HepG2 (cell line): ENCODE measurements at regions not wholly inside any gene's neighbourhood (a gene's known extent, or its start where the extent isn't known, plus 50 kb on each side); places are given as distances from the start of the nearest gene placed in this dataset.
A peak's percentile ranks its signal among the peaks of the same experiment; 100 is the strongest.

Source experiments
- FIP1L1 ChIP-seq: fragments of 200-400 bp; formaldehyde crosslinking; IDR thresholded peaks from 2 replicates; pipeline ENCODE4 v1.6.1; 2018; ENCODE audit warnings: low read depth, mild to moderate bottlenecking, low read length, moderate library complexity, borderline replicate concordance; ENCODE audit not compliant: insufficient read depth
- FOXJ3 ChIP-seq: sonication (generic); formaldehyde crosslinking; IDR thresholded peaks from 2 replicates; pipeline ENCODE4 v1.4.0; 2020; ENCODE audit warnings: missing genetic modification reagents, mild to moderate bottlenecking, borderline replicate concordance
- GPBP1L1 ChIP-seq: sonication (generic); formaldehyde crosslinking; IDR thresholded peaks from 2 replicates; pipeline ENCODE4 v1.5.0; 2020; ENCODE audit warnings: mild to moderate bottlenecking, missing genetic modification reagents
- HOMEZ ChIP-seq: IDR thresholded peaks from 2 replicates; pipeline ENCODE4 v1.6.1; 2016; ENCODE audit warnings: low read depth
- MBNL3 ChIP-seq: fragments of 250-450 bp; sonication (Bioruptor Pico); conservative IDR thresholded peaks from 2 replicates; pipeline ENCODE4 v1.8.0; 2022; ENCODE audit warnings: mild to moderate bottlenecking, inconsistent platforms
- MIER2 ChIP-seq: IDR thresholded peaks from 2 replicates; pipeline ENCODE4 v1.6.1; 2016; ENCODE audit warnings: missing biosample characterization, missing genetic modification reagents
- PHB2 ChIP-seq: fragments of 450-650 bp; IDR thresholded peaks from 2 replicates; pipeline ENCODE4 v1.6.1; 2018; ENCODE audit not compliant: partially characterized antibody
- RBFOX2 ChIP-seq: fragments of 200-400 bp; formaldehyde crosslinking; IDR thresholded peaks from 2 replicates; pipeline ENCODE4 v1.6.1; 2017; ENCODE audit warnings: low read depth, mild to moderate bottlenecking, low read length
- RNF2 ChIP-seq: fragments of 450-650 bp; conservative IDR thresholded peaks from 2 replicates; pipeline ENCODE4 v1.6.1; 2016; ENCODE audit warnings: low read depth
- SMAD9 ChIP-seq: sonication (generic); formaldehyde crosslinking; IDR thresholded peaks from 2 replicates; pipeline ENCODE4 v1.5.1; 2020; ENCODE audit warnings: mild to moderate bottlenecking, missing genetic modification reagents
- SMARCC2 ChIP-seq: fragments of 450-650 bp; IDR thresholded peaks from 2 replicates; pipeline ENCODE4 v1.6.1; 2017; ENCODE audit warnings: antibody characterized with exemption, mild to moderate bottlenecking
- SP1 ChIP-seq, 2 experiments: fragments of 450-650 bp in 1 of 2; sonication (generic) in 1 of 2; formaldehyde crosslinking in 1 of 2; IDR thresholded peaks; 2 replicates each; pipeline versions ENCODE4 v1.4.0 to v1.6.1; 2016 to 2020; ENCODE audit warnings: missing genetic modification reagents in 1 of 2
- TCF7L2 ChIP-seq: IDR thresholded peaks from 2 replicates; pipeline ENCODE4 v1.6.1; 2011; ENCODE audit warnings: mild to moderate bottlenecking, low read depth, low read length, moderate library complexity
- ZFX ChIP-seq: sonication (generic); formaldehyde crosslinking; IDR thresholded peaks from 2 replicates; pipeline ENCODE4 v1.4.0; 2020; ENCODE audit warnings: mild to moderate bottlenecking, low read depth, missing genetic modification reagents, moderate library complexity
- ZNF18 ChIP-seq: sonication (generic); formaldehyde crosslinking; IDR thresholded peaks from 2 replicates; pipeline ENCODE4 v1.8.0; 2022; ENCODE audit warnings: mild to moderate bottlenecking, missing genetic modification reagents; ENCODE audit not compliant: insufficient replicate concordance
- ZNF180 ChIP-seq: sonication (generic); formaldehyde crosslinking; IDR thresholded peaks from 2 replicates; pipeline ENCODE4 v1.4.0; 2020; ENCODE audit warnings: low read depth, missing genetic modification reagents, borderline replicate concordance
- ZNF24 ChIP-seq: fragments of 450-650 bp; IDR thresholded peaks from 2 replicates; pipeline ENCODE4 v1.6.1; 2017; ENCODE audit warnings: antibody characterized with exemption, mild to moderate bottlenecking
- ZNF329 ChIP-seq: sonication (generic); formaldehyde crosslinking; IDR thresholded peaks from 2 replicates; pipeline ENCODE4 v1.9.0; 2021; ENCODE audit warnings: low read depth, mild to moderate bottlenecking, missing genetic modification reagents
- ZNF33A ChIP-seq: sonication (generic); formaldehyde crosslinking; IDR thresholded peaks from 2 replicates; pipeline ENCODE4 v1.5.1; 2020; ENCODE audit warnings: missing genetic modification reagents, mild to moderate bottlenecking, moderate library complexity, borderline replicate concordance
- ZNF782 ChIP-seq: sonication (generic); formaldehyde crosslinking; IDR thresholded peaks from 2 replicates; pipeline ENCODE4 v1.4.0; 2020; ENCODE audit warnings: missing genetic modification reagents, mild to moderate bottlenecking, borderline replicate concordance
- ZXDC ChIP-seq: sonication (generic); formaldehyde crosslinking; IDR thresholded peaks from 2 replicates; pipeline ENCODE4 v1.5.0; 2020; ENCODE audit warnings: mild to moderate bottlenecking, missing genetic modification reagents

GRCh38 chr5:30605693-30606268 lies 587.7 kb upstream of the CDH6 start (continued):
- no peak for TF ChIP-seq SMAD9 (CRISPR knock-in tag)
- no peak for TF ChIP-seq ZNF33A (CRISPR knock-in tag)
- no peak for TF ChIP-seq ZFX (CRISPR knock-in tag)
- no peak for TF ChIP-seq ZNF180
- TF ChIP-seq HOMEZ (CRISPR knock-in tag), result peak; percentile 99
- no peak for TF ChIP-seq ZNF329 (CRISPR knock-in tag)
- TF ChIP-seq ZNF24, result 0 out of 2 replicates have a peak, but pooled peaks have one; percentile 50
- peak; percentile 98 for TF ChIP-seq FOXJ3
- no peak for TF ChIP-seq RNF2
- TF ChIP-seq SP1 (IDR thresholded peaks at IDR 0.05), result no peak
- TF ChIP-seq SP1 (CRISPR knock-in tag; IDR thresholded peaks at IDR 0.05), result no peak
- TF ChIP-seq MIER2 (CRISPR knock-in tag), result peak; percentile 52; the same call in 1 of the 2 replicates
- TF ChIP-seq MBNL3, result no peak
- no peak for TF ChIP-seq FIP1L1
- TF ChIP-seq ZXDC (CRISPR knock-in tag), result no peak
- TF ChIP-seq RBFOX2, result no peak
- TF ChIP-seq ZNF782 (CRISPR knock-in tag), result no peak
- peak; percentile 96 for TF ChIP-seq SMARCC2
- no peak for TF ChIP-seq ZNF18 (CRISPR knock-in tag)
- no peak for TF ChIP-seq GPBP1L1
- peak; percentile 89 for TF ChIP-seq TCF7L2
- no peak for TF ChIP-seq PHB2
